CD4-positive, alpha-beta T cell treated with Interferon gamma for 1 hour (primary cell): ENCODE measurements at regions not wholly inside any gene's neighbourhood (a gene's known extent, or its start where the extent isn't known, plus 50 kb on each side); places are given as distances from the start of the nearest gene placed in this dataset.
"Not testable (repeated sequence)": the region's sequence is repeated elsewhere in the genome, so short reads cannot be mapped to it uniquely, and the experiment has no call there.

Experiments
- DNase-seq: peaks from one replicate; pipeline ENCODE4 v3.0.0-alpha.2; 2020

GRCh38 chr15:66884661-66885237, 180.7 kb upstream of the SMAD3 start:
- DNase-seq: no peak

- DNase-seq: no peak
Measured at GRCh38 chr15:66885281-66885915, 180.0 kb upstream of the SMAD3 start.

- no peak for DNase-seq
Measured at GRCh38 chr15:66886241-66886675, 179.1 kb upstream of the SMAD3 start.

- DNase-seq: no peak
Measured at GRCh38 chr15:66886686-66887273, 178.6 kb upstream of the SMAD3 start.

GRCh38 chr15:66889298-66889697, 176.1 kb upstream of the SMAD3 start:
- DNase-seq: not testable (repeated sequence)

GRCh38 chr15:66891776-66892175, 173.6 kb upstream of the SMAD3 start:
- DNase-seq: no peak

- no peak for DNase-seq
Measured at GRCh38 chr15:66893294-66893693, 172.1 kb upstream of the SMAD3 start.

GRCh38 chr15:66894363-66894762, 171.0 kb upstream of the SMAD3 start:
- no peak for DNase-seq

GRCh38 chr15:66894986-66895780, 170.2 kb upstream of the SMAD3 start:
- no peak for DNase-seq

- DNase-seq: no peak
Measured at GRCh38 chr15:66895794-66896453, 169.5 kb upstream of the SMAD3 start.

- no peak for DNase-seq
Measured at GRCh38 chr15:66896611-66897010, 168.8 kb upstream of the SMAD3 start.

GRCh38 chr15:66897416-66897815, 168.0 kb upstream of the SMAD3 start:
- DNase-seq: no peak

GRCh38 chr15:66897971-66898370, 167.4 kb upstream of the SMAD3 start:
- DNase-seq: no peak

- no peak for DNase-seq
Measured at GRCh38 chr15:66898656-66899386, 166.6 kb upstream of the SMAD3 start.

GRCh38 chr15:66899555-66900350, 165.6 kb upstream of the SMAD3 start:
- no peak for DNase-seq

GRCh38 chr15:66900586-66901310, 164.7 kb upstream of the SMAD3 start:
- DNase-seq: no peak

GRCh38 chr15:66901336-66902100, 163.9 kb upstream of the SMAD3 start:
- no peak for DNase-seq

GRCh38 chr15:66905185-66905584, 160.2 kb upstream of the SMAD3 start:
- no peak for DNase-seq

- no peak for DNase-seq
Measured at GRCh38 chr15:66905954-66906353, 159.4 kb upstream of the SMAD3 start.
